NCI-H1694 treated with DMSO at 0.1 percent for 48 hours (cell line): ENCODE measurements at regions not wholly inside any gene's neighbourhood (a gene's known extent, or its start where the extent isn't known, plus 50 kb on each side); places are given as distances from the start of the nearest gene placed in this dataset.
"Not testable (repeated sequence)": the region's sequence is repeated elsewhere in the genome, so short reads cannot be mapped to it uniquely, and the experiment has no call there.

Source experiments
- DNase-seq: peaks from one replicate; lab custom pipeline; 2025; lab: John Stamatoyannopoulos, UW

- no peak for DNase-seq
Measured at GRCh38 chr6:121548131-121548530, 112.7 kb downstream of the GJA1 start.

GRCh38 chr6:121549736-121550135 is 114.3 kb downstream of the GJA1 start:
- no peak for DNase-seq

GRCh38 chr6:121550491-121551010 is 115.1 kb downstream of the GJA1 start:
- DNase-seq = no peak

- no peak for DNase-seq
Measured at GRCh38 chr6:121555201-121555600, 119.8 kb downstream of the GJA1 start.

- DNase-seq = not testable (repeated sequence)
Measured at GRCh38 chr6:121556149-121556548, 120.7 kb downstream of the GJA1 start.

- no peak for DNase-seq
Measured at GRCh38 chr6:121557146-121557940, 121.9 kb downstream of the GJA1 start.

GRCh38 chr6:121559611-121560269 is 124.3 kb downstream of the GJA1 start:
- DNase-seq = no peak

GRCh38 chr6:121560476-121560875 is 125.0 kb downstream of the GJA1 start:
- no peak for DNase-seq

- DNase-seq = no peak
Measured at GRCh38 chr6:121563286-121563685, 127.8 kb downstream of the GJA1 start.

GRCh38 chr6:121564529-121564928 is 129.1 kb downstream of the GJA1 start:
- DNase-seq = not testable (repeated sequence)

- no peak for DNase-seq
Measured at GRCh38 chr6:121571455-121571854, 136.0 kb downstream of the GJA1 start.

GRCh38 chr6:121573481-121573880 is 138.0 kb downstream of the GJA1 start:
- DNase-seq = no peak

- DNase-seq = no peak
Measured at GRCh38 chr6:121578216-121578615, 142.8 kb downstream of the GJA1 start.

GRCh38 chr6:121579478-121579877 is 144.0 kb downstream of the GJA1 start:
- DNase-seq = no peak

GRCh38 chr6:121581327-121581726 is 145.9 kb downstream of the GJA1 start:
- no peak for DNase-seq

GRCh38 chr6:121582262-121582661 is 146.8 kb downstream of the GJA1 start:
- no peak for DNase-seq

- no peak for DNase-seq
Measured at GRCh38 chr6:121584586-121585369, 149.3 kb downstream of the GJA1 start.

- no peak for DNase-seq
Measured at GRCh38 chr6:121590438-121590837, 155.0 kb downstream of the GJA1 start.

- no peak for DNase-seq
Measured at GRCh38 chr6:121590916-121591315, 155.5 kb downstream of the GJA1 start.

GRCh38 chr6:121592261-121592935 is 157.0 kb downstream of the GJA1 start:
- DNase-seq = no peak

- no peak for DNase-seq
Measured at GRCh38 chr6:121593011-121593641, 157.7 kb downstream of the GJA1 start.
